HEK293 (cell line): ENCODE measurements at regions not wholly inside any gene's neighbourhood (a gene's known extent, or its start where the extent isn't known, plus 50 kb on each side); places are given as distances from the start of the nearest gene placed in this dataset.

Experiments
- CTCF ChIP-seq: fragments of 450-650 bp; formaldehyde crosslinking; IDR thresholded peaks from 2 replicates; pipeline ENCODE4 v1.5.1; 2016; ENCODE audit warnings: missing biosample characterization, missing genetic modification characterization
- REST ChIP-seq: fragments of 450-650 bp; formaldehyde crosslinking; IDR thresholded peaks from 2 replicates; pipeline ENCODE4 v1.5.1; 2016; ENCODE audit warnings: missing biosample characterization, missing genetic modification characterization
- ZBTB17 ChIP-seq: fragments of 450-650 bp; formaldehyde crosslinking; IDR thresholded peaks from 2 replicates; pipeline ENCODE4 v1.5.1; 2016; ENCODE audit warnings: missing biosample characterization, missing genetic modification characterization
- ZNF121 ChIP-seq: fragments of 450-650 bp; formaldehyde crosslinking; IDR thresholded peaks from 2 replicates; pipeline ENCODE4 v1.5.1; 2016; ENCODE audit warnings: missing biosample characterization, missing genetic modification characterization
- ZNF202 ChIP-seq: fragments of 450-650 bp; formaldehyde crosslinking; IDR thresholded peaks from 2 replicates; pipeline ENCODE4 v1.5.1; 2016; ENCODE audit warnings: missing biosample characterization, missing genetic modification characterization, borderline replicate concordance
- ZNF23 ChIP-seq: fragments of 450-650 bp; formaldehyde crosslinking; IDR thresholded peaks from 2 replicates; pipeline ENCODE4 v1.5.1; 2016; ENCODE audit warnings: missing biosample characterization, missing genetic modification characterization, borderline replicate concordance
- ZNF548 ChIP-seq: fragments of 450-650 bp; formaldehyde crosslinking; IDR thresholded peaks from 2 replicates; pipeline ENCODE4 v1.5.1; 2016; ENCODE audit warnings: missing biosample characterization, missing genetic modification characterization
- ZNF558 ChIP-seq: fragments of 450-650 bp; formaldehyde crosslinking; IDR thresholded peaks from 2 replicates; pipeline ENCODE4 v1.5.1; 2016; ENCODE audit warnings: missing biosample characterization, missing genetic modification characterization
- ZNF704 ChIP-seq: fragments of 450-650 bp; formaldehyde crosslinking; IDR thresholded peaks from 2 replicates; pipeline ENCODE4 v1.5.1; 2016; ENCODE audit warnings: missing biosample characterization, missing genetic modification characterization

- TF ChIP-seq REST (tag by site-specific recombination) (no peak), ZBTB17 (no peak), ZNF23 (tag by site-specific recombination) (no peak), CTCF (tag by site-specific recombination) (no peak), ZNF202 (tag by site-specific recombination) (no peak), ZNF121 (no peak), ZNF704 (tag by site-specific recombination) (no peak), ZNF548 (tag by site-specific recombination) (no peak), ZNF558 (no peak)
These were observed 159.4 kb upstream of the FAM3C start for GRCh38 chr7:121555558-121555957.
